SJCRH30 (cell line): ENCODE measurements at regions not wholly inside any gene's neighbourhood (a gene's known extent, or its start where the extent isn't known, plus 50 kb on each side); places are given as distances from the start of the nearest gene placed in this dataset.
"Not testable (repeated sequence)": the region's sequence is repeated elsewhere in the genome, so short reads cannot be mapped to it uniquely, and the experiment has no call there.

ENCODE experiments used
- DNase-seq, 2 experiments: peaks; one replicate each; pipeline ENCODE4 v3.0.0-alpha.2; 2015 to 2020
- H3K27ac ChIP-seq: fragments of 250-450 bp; sonication (Bioruptor Pico); 2 replicates; pipeline ENCODE4 v1.5.1; 2020; ENCODE audit warnings: mild to moderate bottlenecking, moderate library complexity
- H3K27me3 ChIP-seq: fragments of 250-450 bp; sonication (Bioruptor Pico); 2 replicates; pipeline ENCODE4 v1.5.1; 2020; ENCODE audit warnings: mild to moderate bottlenecking, moderate library complexity
- H3K36me3 ChIP-seq: fragments of 250-450 bp; sonication (Bioruptor Pico); 2 replicates; pipeline ENCODE4 v1.5.1; 2020; ENCODE audit warnings: mild to moderate bottlenecking, moderate library complexity
- H3K4me1 ChIP-seq: fragments of 250-450 bp; sonication (Bioruptor Pico); 2 replicates; pipeline ENCODE4 v1.5.1; 2020; ENCODE audit warnings: mild to moderate bottlenecking, moderate library complexity
- H3K4me3 ChIP-seq: fragments of 250-450 bp; sonication (Bioruptor Pico); 2 replicates; pipeline ENCODE4 v1.5.1; 2020; ENCODE audit warnings: mild to moderate bottlenecking, moderate library complexity
- H3K9me3 ChIP-seq: fragments of 250-450 bp; sonication (Bioruptor Pico); replicated peaks from 2 replicates; pipeline ENCODE4 v1.5.1; 2020; ENCODE audit warnings: mild to moderate bottlenecking, moderate library complexity

GRCh38 chr13:69649063-69649392 lies 458.6 kb upstream of the ATXN8OS start:
- Histone ChIP-seq H3K4me1 (no peaks in the 10 kb centered on the region), H3K4me3 (no peak overlapping the region), H3K9me3 (no peaks in the 10 kb centered on the region), H3K36me3 (no peaks in the 10 kb centered on the region), H3K27me3 (no peaks in the 10 kb centered on the region), H3K27ac (no peak overlapping the region)
- DNase-seq: no peak

GRCh38 chr13:69648340-69649062 lies 459.1 kb upstream of the ATXN8OS start:
- Histone ChIP-seq H3K9me3 (no peaks in the 10 kb centered on the region), H3K27me3 (no peaks in the 10 kb centered on the region), H3K4me1 (no peaks in the 10 kb centered on the region), H3K4me3 (no peak overlapping the region), H3K36me3 (no peaks in the 10 kb centered on the region), H3K27ac (no peak overlapping the region)
- DNase-seq: no peak

- H3K9me3 ChIP-seq: no peaks in the 10 kb centered on the region
- H3K27me3 ChIP-seq: no peaks in the 10 kb centered on the region
- no peak overlapping the region for H3K4me3 ChIP-seq
- no peak overlapping the region for H3K27ac ChIP-seq
- H3K4me1 ChIP-seq: no peaks in the 10 kb centered on the region
- no peaks in the 10 kb centered on the region for H3K36me3 ChIP-seq
- no peak for DNase-seq
Measured at GRCh38 chr13:69644447-69644846, 463.2 kb upstream of the ATXN8OS start.

GRCh38 chr13:69641773-69642172 lies 465.9 kb upstream of the ATXN8OS start:
- Histone ChIP-seq H3K4me1 (no peaks in the 10 kb centered on the region), H3K27me3 (no peaks in the 10 kb centered on the region), H3K4me3 (no peak overlapping the region), H3K9me3 (no peaks in the 10 kb centered on the region), H3K36me3 (no peaks in the 10 kb centered on the region), H3K27ac (no peak overlapping the region)
- DNase-seq: no peak

- H3K36me3 ChIP-seq: no peaks in the 10 kb centered on the region
Measured at GRCh38 chr13:69633044-69633443, 474.6 kb upstream of the ATXN8OS start.

GRCh38 chr13:69623973-69624372 lies 483.7 kb upstream of the ATXN8OS start:
- Histone ChIP-seq H3K4me1 (no peaks in the 10 kb centered on the region), H3K27me3 (no peaks in the 10 kb centered on the region), H3K9me3 (no peaks in the 10 kb centered on the region), H3K4me3 (no peak overlapping the region), H3K27ac (no peak overlapping the region), H3K36me3 (no peaks in the 10 kb centered on the region)
- DNase-seq: no peak

More at GRCh38 chr13:69633044-69633443, 474.6 kb upstream of the ATXN8OS start:
- no peak overlapping the region for H3K27ac ChIP-seq
- no peak overlapping the region for H3K4me3 ChIP-seq
- H3K9me3 ChIP-seq: no peaks in the 10 kb centered on the region
- DNase-seq: no peak
- H3K4me1 ChIP-seq: no peaks in the 10 kb centered on the region
- H3K27me3 ChIP-seq: no peaks in the 10 kb centered on the region

GRCh38 chr13:69619651-69620050 lies 488.0 kb upstream of the ATXN8OS start:
- Histone ChIP-seq H3K4me3 (no peak overlapping the region), H3K9me3 (no peaks in the 10 kb centered on the region), H3K4me1 (no peaks in the 10 kb centered on the region), H3K36me3 (no peaks in the 10 kb centered on the region), H3K27ac (no peak overlapping the region), H3K27me3 (no peaks in the 10 kb centered on the region)
- DNase-seq: no peak

GRCh38 chr13:69618838-69619237 lies 488.8 kb upstream of the ATXN8OS start:
- no peaks in the 10 kb centered on the region for H3K4me1 ChIP-seq
- H3K27ac ChIP-seq: no peak overlapping the region
- H3K9me3 ChIP-seq: no peaks in the 10 kb centered on the region
- H3K4me3 ChIP-seq: no peak overlapping the region
- H3K36me3 ChIP-seq: no peaks in the 10 kb centered on the region
- no peaks in the 10 kb centered on the region for H3K27me3 ChIP-seq
- DNase-seq: no peak

GRCh38 chr13:69618393-69618792 lies 489.2 kb upstream of the ATXN8OS start:
- no peak for DNase-seq
- H3K4me3 ChIP-seq: no peak overlapping the region
- H3K36me3 ChIP-seq: no peaks in the 10 kb centered on the region
- H3K27me3 ChIP-seq: no peaks in the 10 kb centered on the region
- no peak overlapping the region for H3K27ac ChIP-seq
- H3K4me1 ChIP-seq: no peaks in the 10 kb centered on the region
- no peaks in the 10 kb centered on the region for H3K9me3 ChIP-seq

GRCh38 chr13:69617587-69617986 lies 490.0 kb upstream of the ATXN8OS start:
- Histone ChIP-seq H3K27me3 (no peaks in the 10 kb centered on the region), H3K27ac (no peak overlapping the region), H3K4me1 (no peaks in the 10 kb centered on the region), H3K36me3 (no peaks in the 10 kb centered on the region), H3K4me3 (no peak overlapping the region), H3K9me3 (no peaks in the 10 kb centered on the region)
- no peak for DNase-seq

GRCh38 chr13:69616396-69616795 lies 491.2 kb upstream of the ATXN8OS start:
- no peak overlapping the region for H3K4me3 ChIP-seq
- no peak for DNase-seq
- H3K27ac ChIP-seq: no peak overlapping the region
- H3K9me3 ChIP-seq: no peaks in the 10 kb centered on the region
- no peaks in the 10 kb centered on the region for H3K4me1 ChIP-seq
- H3K36me3 ChIP-seq: no peaks in the 10 kb centered on the region
- H3K27me3 ChIP-seq: no peaks in the 10 kb centered on the region

GRCh38 chr13:69615055-69615454 lies 492.6 kb upstream of the ATXN8OS start:
- not testable (repeated sequence) for H3K4me1 ChIP-seq, DNase-seq, H3K27me3 ChIP-seq, H3K9me3 ChIP-seq, H3K4me3 ChIP-seq, H3K36me3 ChIP-seq, H3K27ac ChIP-seq

GRCh38 chr13:69604698-69605097 lies 502.9 kb upstream of the ATXN8OS start:
- Histone ChIP-seq H3K27me3 (no peaks in the 10 kb centered on the region), H3K9me3 (no peaks in the 10 kb centered on the region), H3K4me1 (no peaks in the 10 kb centered on the region), H3K36me3 (no peaks in the 10 kb centered on the region), H3K27ac (no peak overlapping the region), H3K4me3 (no peak overlapping the region)
- no peak for DNase-seq

GRCh38 chr13:69603144-69603853 lies 504.3 kb upstream of the ATXN8OS start:
- H3K36me3 ChIP-seq: no peaks in the 10 kb centered on the region
- no peaks in the 10 kb centered on the region for H3K27me3 ChIP-seq
- DNase-seq: no peak
- H3K4me1 ChIP-seq: no peaks in the 10 kb centered on the region
- H3K4me3 ChIP-seq: no peak overlapping the region
- no peak overlapping the region for H3K27ac ChIP-seq
- no peaks in the 10 kb centered on the region for H3K9me3 ChIP-seq

- Histone ChIP-seq H3K27me3 (no peaks in the 10 kb centered on the region), H3K4me1 (no peaks in the 10 kb centered on the region), H3K9me3 (no peaks in the 10 kb centered on the region), H3K4me3 (no peak overlapping the region), H3K27ac (no peak overlapping the region), H3K36me3 (no peaks in the 10 kb centered on the region)
- DNase-seq: no peak
Measured at GRCh38 chr13:69601661-69602060, 506.0 kb upstream of the ATXN8OS start.

GRCh38 chr13:69600811-69601210 lies 506.8 kb upstream of the ATXN8OS start:
- Histone ChIP-seq H3K4me1 (no peaks in the 10 kb centered on the region), H3K27me3 (no peaks in the 10 kb centered on the region), H3K4me3 (no peak overlapping the region), H3K9me3 (no peaks in the 10 kb centered on the region), H3K27ac (no peak overlapping the region), H3K36me3 (no peaks in the 10 kb centered on the region)
- no peak for DNase-seq
